Left renal pelvis (tissue), 4 donors: ENCODE measurements at regions not wholly inside any gene's neighbourhood (a gene's known extent, or its start where the extent isn't known, plus 50 kb on each side); places are given as distances from the start of the nearest gene placed in this dataset.

Source experiments
- DNase-seq, 4 donors: peaks; one replicate each; pipeline ENCODE4 v3.0.0-alpha.2; 2013; ENCODE audit warnings: low read depth in 4 of 4, low spot score in 3 of 4

GRCh38 chr2:37541516-37541915, 129.9 kb downstream of the CDC42EP3 start:
- no peak for DNase-seq

GRCh38 chr2:37543999-37544557, 127.4 kb downstream of the CDC42EP3 start:
- DNase-seq, result no peak

- no peak for DNase-seq
Observed at GRCh38 chr2:37544591-37545031, 126.8 kb downstream of the CDC42EP3 start.

GRCh38 chr2:37549598-37549997, 121.8 kb downstream of the CDC42EP3 start:
- DNase-seq, result no peak

- DNase-seq, result no peak
Observed at GRCh38 chr2:37550190-37550589, 121.3 kb downstream of the CDC42EP3 start.

- no peak for DNase-seq
Observed at GRCh38 chr2:37551783-37552182, 119.7 kb downstream of the CDC42EP3 start.

- no peak for DNase-seq
Observed at GRCh38 chr2:37552339-37552738, 119.1 kb downstream of the CDC42EP3 start.

- no peak for DNase-seq
Observed at GRCh38 chr2:37553411-37554154, 117.9 kb downstream of the CDC42EP3 start.

GRCh38 chr2:37554155-37554510, 117.3 kb downstream of the CDC42EP3 start:
- no peak for DNase-seq

- DNase-seq, result no peak
Observed at GRCh38 chr2:37554687-37555086, 116.8 kb downstream of the CDC42EP3 start.

GRCh38 chr2:37555457-37555856, 116.0 kb downstream of the CDC42EP3 start:
- no peak for DNase-seq

- DNase-seq, result no peak
Observed at GRCh38 chr2:37556256-37556655, 115.2 kb downstream of the CDC42EP3 start.

- DNase-seq, result no peak
Observed at GRCh38 chr2:37558623-37559022, 112.8 kb downstream of the CDC42EP3 start.

- no peak for DNase-seq
Observed at GRCh38 chr2:37560241-37560848, 111.1 kb downstream of the CDC42EP3 start.

- DNase-seq, result no peak
Observed at GRCh38 chr2:37560863-37561614, 110.4 kb downstream of the CDC42EP3 start.

GRCh38 chr2:37561615-37562569, 109.5 kb downstream of the CDC42EP3 start:
- DNase-seq, result no peak

- DNase-seq, result no peak
Observed at GRCh38 chr2:37563375-37564015, 107.9 kb downstream of the CDC42EP3 start.

GRCh38 chr2:37564356-37564755, 107.1 kb downstream of the CDC42EP3 start:
- no peak for DNase-seq

- no peak for DNase-seq
Observed at GRCh38 chr2:37566517-37566981, 104.9 kb downstream of the CDC42EP3 start.

- DNase-seq, result no peak
Observed at GRCh38 chr2:37568565-37568964, 102.9 kb downstream of the CDC42EP3 start.
